BE2C (cell line): ENCODE measurements at regions not wholly inside any gene's neighbourhood (a gene's known extent, or its start where the extent isn't known, plus 50 kb on each side); places are given as distances from the start of the nearest gene placed in this dataset.

Experiments
- DNase-seq: peaks from one replicate; pipeline ENCODE4 v3.0.0-alpha.2; 2020
- H3K27me3 ChIP-seq: fragments of 250-450 bp; sonication (Bioruptor Pico); 2 replicates; pipeline ENCODE4 v1.5.1; 2020; ENCODE audit warnings: mild to moderate bottlenecking
- H3K36me3 ChIP-seq: fragments of 250-450 bp; sonication (Bioruptor Pico); 2 replicates; pipeline ENCODE4 v1.5.1; 2020; ENCODE audit warnings: mild to moderate bottlenecking
- H3K4me1 ChIP-seq: fragments of 250-450 bp; sonication (Bioruptor Pico); 2 replicates; pipeline ENCODE4 v1.5.1; 2020
- H3K4me3 ChIP-seq: 2 replicates; pipeline ENCODE4 v1.5.1; 2011; ENCODE audit warnings: low read depth, low read length
- H3K9me3 ChIP-seq: fragments of 250-450 bp; sonication (Bioruptor Pico); 2 replicates; pipeline ENCODE4 v1.5.1; 2020
- TF ChIP-seq, protein P1 (sequence below): IDR thresholded peaks from 2 replicates; pipeline ENCODE4 v1.5.1; 2012; ENCODE audit warnings: mild to moderate bottlenecking, low read depth, low read length

DNA sequence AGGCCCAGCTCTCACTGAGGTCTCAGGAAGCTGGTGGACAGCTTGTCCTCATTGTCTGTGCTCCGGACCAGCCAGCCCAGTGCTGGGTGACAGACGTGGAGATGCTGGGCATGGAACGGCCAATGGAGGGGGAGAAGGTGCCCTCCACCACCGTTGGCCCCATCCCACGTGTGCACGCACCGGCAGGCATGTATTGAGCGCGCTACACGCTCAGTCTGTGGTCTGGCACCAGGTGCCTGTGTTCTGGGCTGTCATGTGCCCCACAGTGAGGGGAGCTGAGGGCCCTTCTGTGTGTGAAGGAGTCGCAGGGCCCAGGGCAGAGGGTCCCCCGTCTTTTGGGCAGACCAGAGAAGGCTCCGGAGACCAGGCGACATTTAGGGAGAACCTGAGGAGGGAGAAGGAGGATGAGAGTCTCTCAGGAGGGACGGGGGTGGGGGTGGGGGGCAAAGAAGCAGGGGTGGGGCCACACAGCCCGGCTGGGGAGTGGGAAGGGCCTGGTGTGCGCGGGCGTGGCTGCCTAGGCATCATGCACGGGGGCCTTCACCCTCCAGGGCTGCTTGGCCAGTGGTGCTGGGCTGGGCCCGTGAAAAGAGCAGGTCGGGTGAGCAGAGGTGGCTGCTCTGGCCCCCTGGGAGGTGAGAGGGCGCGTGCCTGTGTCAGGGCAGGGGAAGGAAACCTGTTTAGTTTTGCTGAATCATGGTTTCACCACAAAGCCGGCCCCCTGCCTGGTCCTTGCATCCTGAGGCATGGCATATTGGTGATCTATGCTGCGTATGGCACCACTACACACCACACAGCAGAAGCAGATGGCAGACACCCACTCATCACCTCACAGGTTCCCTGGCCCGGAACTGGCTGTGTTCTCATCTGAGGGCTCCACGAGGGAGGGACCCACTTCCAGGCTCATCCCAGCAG lies 86.7 kb upstream of the TTC34 start:
- Histone ChIP-seq H3K27me3 (peaks cover 4% of the 10 kb centered on the region), H3K4me1 (no peaks in the 10 kb centered on the region), H3K4me3 (no peak overlapping the region), H3K9me3 (no peaks in the 10 kb centered on the region), H3K36me3 (no peaks in the 10 kb centered on the region)
- TF ChIP-seq, protein P1, sequence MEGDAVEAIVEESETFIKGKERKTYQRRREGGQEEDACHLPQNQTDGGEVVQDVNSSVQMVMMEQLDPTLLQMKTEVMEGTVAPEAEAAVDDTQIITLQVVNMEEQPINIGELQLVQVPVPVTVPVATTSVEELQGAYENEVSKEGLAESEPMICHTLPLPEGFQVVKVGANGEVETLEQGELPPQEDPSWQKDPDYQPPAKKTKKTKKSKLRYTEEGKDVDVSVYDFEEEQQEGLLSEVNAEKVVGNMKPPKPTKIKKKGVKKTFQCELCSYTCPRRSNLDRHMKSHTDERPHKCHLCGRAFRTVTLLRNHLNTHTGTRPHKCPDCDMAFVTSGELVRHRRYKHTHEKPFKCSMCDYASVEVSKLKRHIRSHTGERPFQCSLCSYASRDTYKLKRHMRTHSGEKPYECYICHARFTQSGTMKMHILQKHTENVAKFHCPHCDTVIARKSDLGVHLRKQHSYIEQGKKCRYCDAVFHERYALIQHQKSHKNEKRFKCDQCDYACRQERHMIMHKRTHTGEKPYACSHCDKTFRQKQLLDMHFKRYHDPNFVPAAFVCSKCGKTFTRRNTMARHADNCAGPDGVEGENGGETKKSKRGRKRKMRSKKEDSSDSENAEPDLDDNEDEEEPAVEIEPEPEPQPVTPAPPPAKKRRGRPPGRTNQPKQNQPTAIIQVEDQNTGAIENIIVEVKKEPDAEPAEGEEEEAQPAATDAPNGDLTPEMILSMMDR, result no peak
- no peak for DNase-seq

DNA sequence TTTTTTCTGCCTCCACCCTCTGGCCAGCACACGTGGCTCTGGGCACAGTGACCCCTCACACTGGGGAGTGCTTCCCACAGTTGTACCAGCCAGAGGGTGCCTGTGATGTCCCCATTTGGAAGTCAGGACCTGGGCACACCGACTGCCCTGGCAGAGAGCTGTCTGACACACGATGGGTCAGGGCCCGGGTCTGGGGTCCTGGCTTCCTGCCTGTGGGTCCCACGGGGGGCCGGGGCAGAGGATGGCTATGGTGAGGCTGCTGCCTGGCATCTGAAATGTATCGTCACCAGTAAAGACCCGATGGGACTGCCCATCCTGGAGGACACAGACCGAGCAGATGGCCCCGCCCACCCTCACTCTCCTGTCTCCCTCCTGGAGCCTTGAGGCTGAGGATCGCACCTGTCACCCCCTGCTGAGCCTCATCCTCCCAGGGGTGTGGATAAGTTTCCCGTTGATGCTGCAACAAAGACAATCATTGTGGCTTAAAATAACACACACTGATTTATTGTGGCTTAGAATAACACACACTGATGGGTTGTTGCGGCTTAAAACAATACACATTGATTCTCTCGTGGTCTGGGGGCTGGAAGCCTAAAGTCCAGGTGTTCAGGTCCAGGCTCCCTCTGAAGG lies 88.8 kb upstream of the TTC34 start:
- Histone ChIP-seq H3K4me1 (no peaks in the 10 kb centered on the region), H3K4me3 (no peak overlapping the region), H3K9me3 (no peaks in the 10 kb centered on the region), H3K36me3 (no peaks in the 10 kb centered on the region), H3K27me3 (no peaks in the 10 kb centered on the region)
- DNase-seq, result no peak
- TF ChIP-seq, protein P1, result no peak

DNA sequence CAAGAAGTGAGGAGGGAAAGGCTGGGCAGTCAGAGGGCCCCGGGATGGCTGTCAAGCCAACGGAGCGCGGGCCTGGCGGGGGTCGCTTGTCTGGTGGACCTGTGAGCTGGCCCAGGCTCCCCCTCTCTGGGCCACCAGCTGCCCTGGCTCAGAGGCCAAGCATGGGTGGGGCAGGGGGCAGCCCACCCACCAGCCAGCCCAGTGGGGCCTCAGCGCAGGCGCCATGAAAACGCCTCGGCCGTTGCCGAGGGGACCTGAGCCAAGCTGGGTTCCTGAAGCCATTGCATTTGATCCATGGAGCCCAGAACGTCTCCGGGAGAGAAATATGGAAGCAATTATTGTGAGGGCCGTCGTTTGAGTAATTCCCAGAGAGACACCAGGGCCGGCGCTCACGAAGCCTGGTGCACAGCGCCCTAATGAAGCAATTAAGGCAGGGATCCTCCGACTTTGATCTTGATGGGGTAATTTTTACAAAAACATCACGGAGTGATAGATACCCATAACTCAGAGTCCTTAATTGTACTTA lies 90.5 kb upstream of the TTC34 start:
- no peak overlapping the region for H3K4me3 ChIP-seq
- H3K27me3 ChIP-seq, result no peaks in the 10 kb centered on the region
- no peaks in the 10 kb centered on the region for H3K9me3 ChIP-seq
- DNase-seq, result no peak
- H3K4me1 ChIP-seq, result no peaks in the 10 kb centered on the region
- TF ChIP-seq, protein P1, result no peak
- H3K36me3 ChIP-seq, result no peaks in the 10 kb centered on the region

DNA sequence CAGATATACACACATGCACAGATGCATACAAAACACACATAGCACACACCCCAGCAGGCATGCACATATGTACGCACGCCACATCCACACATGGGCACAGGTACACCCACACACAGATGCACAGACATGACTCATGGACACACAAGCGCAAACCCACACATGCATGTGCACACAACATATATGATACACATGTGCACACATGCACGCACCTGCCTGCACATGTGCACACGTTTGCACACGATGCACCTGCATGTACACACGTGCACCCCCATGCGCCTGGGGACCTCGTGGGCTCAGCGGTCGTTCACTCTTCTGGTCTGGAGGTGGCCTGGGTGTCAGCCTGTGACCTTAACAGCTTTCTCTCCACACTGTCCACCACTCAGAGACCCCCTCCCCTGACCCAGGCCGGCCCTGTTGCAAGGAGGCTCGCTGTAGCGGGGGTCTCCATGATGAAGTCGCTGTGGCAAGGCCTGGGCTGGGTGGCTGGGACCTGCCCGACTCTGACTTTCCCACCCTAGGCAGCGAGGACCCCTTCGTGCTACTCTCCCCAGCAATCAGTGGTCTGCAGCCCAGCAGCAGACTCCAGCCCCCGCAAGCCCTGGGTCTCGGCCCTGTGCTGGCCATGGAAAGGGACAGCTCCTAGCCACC lies 92.1 kb upstream of the TTC34 start:
- no peaks in the 10 kb centered on the region for H3K36me3 ChIP-seq

DNA sequence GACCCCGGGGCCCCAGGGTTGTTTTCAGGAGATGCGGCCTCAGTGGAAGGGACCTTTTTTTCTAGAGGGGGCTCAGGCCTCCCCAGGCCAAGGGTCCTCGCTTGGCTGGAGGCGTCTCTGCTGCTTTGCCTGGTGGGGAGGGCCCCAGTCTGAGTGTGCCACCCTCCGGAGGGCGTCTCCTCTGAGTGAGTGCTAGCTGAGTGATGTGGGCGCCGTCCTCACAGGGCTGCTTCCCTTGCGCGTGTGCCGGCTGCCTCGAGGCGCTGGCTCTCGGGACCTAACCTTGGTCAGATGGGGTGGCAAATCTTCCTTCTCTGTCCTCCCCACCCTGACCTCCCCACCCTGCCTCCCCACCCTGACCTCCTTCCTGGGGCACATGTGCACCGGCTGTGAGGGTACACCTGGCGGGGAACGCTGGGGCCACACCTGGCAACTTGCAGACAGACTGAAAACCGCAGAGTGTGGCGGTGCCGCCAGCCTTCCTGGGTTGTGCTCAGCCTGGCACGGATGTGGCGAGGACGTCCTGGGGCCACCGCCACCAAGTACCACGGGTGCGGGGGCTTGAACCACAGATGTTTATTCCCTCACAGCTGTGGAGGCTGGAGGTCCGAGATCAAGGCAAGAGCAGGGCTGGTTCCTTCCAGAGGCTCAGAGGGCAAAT lies 93.0 kb upstream of the TTC34 start:
- Histone ChIP-seq H3K36me3 (no peaks in the 10 kb centered on the region), H3K27me3 (no peaks in the 10 kb centered on the region), H3K4me1 (no peaks in the 10 kb centered on the region), H3K9me3 (no peaks in the 10 kb centered on the region), H3K4me3 (no peak overlapping the region)
- DNase-seq, result no peak
- TF ChIP-seq, protein P1, result no peak

More for the DNA sequence above, 92.1 kb upstream of the TTC34 start:
- no peaks in the 10 kb centered on the region for H3K27me3 ChIP-seq
- H3K4me1 ChIP-seq, result no peaks in the 10 kb centered on the region
- TF ChIP-seq, protein P1, result no peak
- H3K9me3 ChIP-seq, result no peaks in the 10 kb centered on the region
- no peak for DNase-seq
- H3K4me3 ChIP-seq, result no peak overlapping the region
